Type B pancreatic cell (in vitro differentiated cells): ENCODE measurements at regions not wholly inside any gene's neighbourhood (a gene's known extent, or its start where the extent isn't known, plus 50 kb on each side); places are given as distances from the start of the nearest gene placed in this dataset.

Source experiments
- DNase-seq: peaks from one replicate; pipeline ENCODE4 v3.0.0; 2021; ENCODE audit warnings: mixed read lengths; ENCODE audit not compliant: unreplicated experiment; ENCODE audit errors: extremely low spot score
- H3K27ac Mint-ChIP-seq: 2 replicates; pipeline ENCODE4 v1.8.0; 2021; ENCODE audit warnings: mild to moderate bottlenecking, mixed read lengths
- H3K27me3 Mint-ChIP-seq: 2 replicates; pipeline ENCODE4 v1.8.0; 2021; ENCODE audit warnings: mixed read lengths
- H3K36me3 Mint-ChIP-seq: 2 replicates; pipeline ENCODE4 v1.8.0; 2021; ENCODE audit warnings: mixed read lengths
- H3K4me1 Mint-ChIP-seq: one replicate; pipeline ENCODE4 v1.8.0; 2021; ENCODE audit warnings: mixed read lengths; ENCODE audit not compliant: unreplicated experiment
- H3K4me3 Mint-ChIP-seq: 2 replicates; pipeline ENCODE4 v1.8.0; 2021; ENCODE audit warnings: mild to moderate bottlenecking, mixed read lengths
- H3K9me3 Mint-ChIP-seq: 2 replicates; pipeline ENCODE4 v1.8.0; 2021; ENCODE audit warnings: mixed read lengths
- TF ChIP-seq, protein P1 (sequence below): fragments of 200-600 bp; sonication (generic); conservative IDR thresholded peaks from 2 replicates; pipeline ENCODE4 v1.5.0; 2021; ENCODE audit warnings: antibody characterized with exemption, mild to moderate bottlenecking

DNA sequence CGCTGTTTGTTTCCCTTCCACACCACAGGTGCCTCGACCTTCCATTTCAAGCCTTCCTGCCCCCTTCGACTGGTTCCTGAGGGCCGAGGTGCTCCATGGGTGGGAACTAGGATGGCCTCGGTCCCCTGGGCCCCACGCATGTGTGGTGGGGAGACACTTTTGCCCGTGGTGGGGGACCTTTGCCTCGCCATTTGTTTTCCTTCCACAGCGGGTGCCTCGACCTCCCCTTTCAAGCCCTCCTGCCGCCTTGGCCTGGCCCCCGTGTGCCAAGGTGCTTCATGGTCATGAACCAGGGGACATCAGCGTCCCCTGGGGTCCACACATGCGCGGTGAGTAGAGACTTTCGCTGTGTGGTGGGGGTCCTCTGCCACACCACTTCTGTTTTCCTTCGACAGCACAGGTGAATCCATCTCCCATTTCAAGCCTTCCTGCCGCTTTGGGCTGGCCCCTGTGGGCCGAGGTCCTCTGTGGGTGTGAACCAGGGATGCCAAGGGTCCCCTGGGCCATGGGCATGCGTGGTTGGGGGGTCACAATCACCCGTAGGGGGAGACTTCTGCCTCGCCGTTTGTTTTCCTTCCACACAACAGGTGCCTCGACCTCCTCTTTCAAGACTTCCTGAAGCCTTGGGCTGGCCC, 364.4 kb downstream of the ALG10 start:
- no peaks in the 10 kb centered on the region for H3K36me3 Mint-ChIP-seq
- H3K4me3 Mint-ChIP-seq: no peak overlapping the region

DNA sequence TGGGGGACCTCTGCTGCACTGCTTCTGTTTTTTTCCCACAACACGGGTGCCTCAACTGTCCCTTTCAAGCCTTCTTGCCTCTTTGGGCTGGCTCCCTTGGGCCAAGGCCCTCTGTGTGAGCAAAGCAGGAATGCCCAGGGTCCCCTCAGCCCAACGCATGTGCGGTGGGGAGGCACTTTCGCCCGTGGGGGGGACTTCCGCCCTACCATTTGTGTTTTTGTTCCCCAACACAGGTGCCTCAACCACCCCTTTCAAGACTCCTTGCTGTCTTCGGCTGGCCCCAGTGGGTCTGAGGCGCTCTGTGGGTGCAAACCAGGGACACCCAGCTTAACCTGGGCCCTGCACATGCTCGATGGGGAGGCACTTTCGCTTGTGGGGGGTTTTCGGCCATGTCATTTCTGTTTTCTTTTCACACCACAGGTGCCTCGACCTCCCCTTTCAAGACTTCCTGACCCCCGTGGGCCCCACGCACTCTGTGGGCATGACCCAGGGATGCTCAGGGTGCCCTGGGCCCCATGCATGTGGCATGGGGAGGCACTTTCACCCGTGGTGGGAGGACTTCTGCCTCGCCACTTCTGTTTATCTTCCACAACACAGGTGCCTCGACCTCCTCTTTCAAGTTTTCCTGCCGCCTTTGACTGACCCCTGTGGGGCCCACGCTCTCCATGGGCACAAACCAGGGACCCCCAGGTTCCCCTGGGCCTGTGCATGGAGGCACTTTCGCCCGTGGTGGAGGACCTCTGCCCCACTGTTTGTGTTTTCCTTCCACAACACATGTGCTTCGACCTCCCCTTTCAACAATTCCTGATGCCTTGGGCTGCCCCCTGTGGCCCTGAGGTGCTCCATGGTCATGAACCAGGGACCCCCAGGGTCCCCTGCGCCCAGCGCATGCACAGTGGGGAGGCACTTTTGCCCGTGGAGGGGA, 365.7 kb downstream of the ALG10 start:
- Mint-ChIP-seq H3K4me3 (no peak overlapping the region), H3K9me3 (no peaks in the 10 kb centered on the region), H3K27me3 (no peaks in the 10 kb centered on the region), H3K27ac (no peak overlapping the region), H3K36me3 (no peaks in the 10 kb centered on the region), H3K4me1 (no peaks in the 10 kb centered on the region)
- DNase-seq: no peak
- TF ChIP-seq, protein P1, sequence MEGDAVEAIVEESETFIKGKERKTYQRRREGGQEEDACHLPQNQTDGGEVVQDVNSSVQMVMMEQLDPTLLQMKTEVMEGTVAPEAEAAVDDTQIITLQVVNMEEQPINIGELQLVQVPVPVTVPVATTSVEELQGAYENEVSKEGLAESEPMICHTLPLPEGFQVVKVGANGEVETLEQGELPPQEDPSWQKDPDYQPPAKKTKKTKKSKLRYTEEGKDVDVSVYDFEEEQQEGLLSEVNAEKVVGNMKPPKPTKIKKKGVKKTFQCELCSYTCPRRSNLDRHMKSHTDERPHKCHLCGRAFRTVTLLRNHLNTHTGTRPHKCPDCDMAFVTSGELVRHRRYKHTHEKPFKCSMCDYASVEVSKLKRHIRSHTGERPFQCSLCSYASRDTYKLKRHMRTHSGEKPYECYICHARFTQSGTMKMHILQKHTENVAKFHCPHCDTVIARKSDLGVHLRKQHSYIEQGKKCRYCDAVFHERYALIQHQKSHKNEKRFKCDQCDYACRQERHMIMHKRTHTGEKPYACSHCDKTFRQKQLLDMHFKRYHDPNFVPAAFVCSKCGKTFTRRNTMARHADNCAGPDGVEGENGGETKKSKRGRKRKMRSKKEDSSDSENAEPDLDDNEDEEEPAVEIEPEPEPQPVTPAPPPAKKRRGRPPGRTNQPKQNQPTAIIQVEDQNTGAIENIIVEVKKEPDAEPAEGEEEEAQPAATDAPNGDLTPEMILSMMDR: no peak

More for the DNA sequence above, 364.4 kb downstream of the ALG10 start:
- Mint-ChIP-seq H3K4me1 (no peaks in the 10 kb centered on the region), H3K9me3 (no peaks in the 10 kb centered on the region), H3K27ac (no peak overlapping the region), H3K27me3 (no peaks in the 10 kb centered on the region)
- no peak for DNase-seq
- TF ChIP-seq, protein P1: no peak

DNA sequence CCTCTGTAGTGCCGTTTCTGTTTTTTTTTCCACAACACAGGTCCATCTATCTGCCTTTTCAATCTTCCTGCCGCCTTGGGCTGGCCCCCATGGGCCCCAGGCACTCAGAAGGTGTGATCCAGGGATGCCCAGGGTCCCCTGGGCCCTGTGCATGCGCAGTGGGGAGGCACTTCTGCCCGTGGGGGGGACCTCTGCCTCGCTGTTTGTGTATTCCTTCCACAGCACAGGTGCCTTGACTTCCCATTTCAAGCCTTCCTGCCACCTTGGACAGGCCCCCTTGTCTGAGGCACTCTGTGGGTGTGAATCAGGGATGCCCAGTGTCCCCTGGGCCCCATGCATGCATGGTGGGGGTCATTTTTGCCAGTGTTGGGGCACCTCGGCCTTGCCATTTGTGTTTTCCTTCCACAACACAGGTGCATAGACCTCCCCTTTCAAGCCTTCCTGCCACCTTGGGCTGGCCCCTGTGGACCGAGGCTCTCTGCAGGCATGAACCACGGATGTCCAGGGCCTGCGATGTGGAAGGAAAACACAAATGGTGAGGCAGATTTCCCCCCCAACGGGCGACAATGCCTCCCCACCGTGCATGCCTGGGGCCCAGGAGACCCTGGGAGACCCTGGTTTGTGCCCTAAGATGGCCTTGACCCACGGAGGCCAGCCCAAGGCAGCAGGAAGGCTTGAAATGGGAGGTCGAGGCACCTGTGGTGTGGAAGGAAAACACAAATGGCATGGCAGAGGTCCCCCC, 366.5 kb downstream of the ALG10 start:
- Mint-ChIP-seq H3K27ac (no peak overlapping the region), H3K36me3 (no peaks in the 10 kb centered on the region), H3K4me3 (no peak overlapping the region), H3K9me3 (no peaks in the 10 kb centered on the region), H3K4me1 (no peaks in the 10 kb centered on the region), H3K27me3 (no peaks in the 10 kb centered on the region)
- no peak for DNase-seq
- TF ChIP-seq, protein P1: no peak

DNA sequence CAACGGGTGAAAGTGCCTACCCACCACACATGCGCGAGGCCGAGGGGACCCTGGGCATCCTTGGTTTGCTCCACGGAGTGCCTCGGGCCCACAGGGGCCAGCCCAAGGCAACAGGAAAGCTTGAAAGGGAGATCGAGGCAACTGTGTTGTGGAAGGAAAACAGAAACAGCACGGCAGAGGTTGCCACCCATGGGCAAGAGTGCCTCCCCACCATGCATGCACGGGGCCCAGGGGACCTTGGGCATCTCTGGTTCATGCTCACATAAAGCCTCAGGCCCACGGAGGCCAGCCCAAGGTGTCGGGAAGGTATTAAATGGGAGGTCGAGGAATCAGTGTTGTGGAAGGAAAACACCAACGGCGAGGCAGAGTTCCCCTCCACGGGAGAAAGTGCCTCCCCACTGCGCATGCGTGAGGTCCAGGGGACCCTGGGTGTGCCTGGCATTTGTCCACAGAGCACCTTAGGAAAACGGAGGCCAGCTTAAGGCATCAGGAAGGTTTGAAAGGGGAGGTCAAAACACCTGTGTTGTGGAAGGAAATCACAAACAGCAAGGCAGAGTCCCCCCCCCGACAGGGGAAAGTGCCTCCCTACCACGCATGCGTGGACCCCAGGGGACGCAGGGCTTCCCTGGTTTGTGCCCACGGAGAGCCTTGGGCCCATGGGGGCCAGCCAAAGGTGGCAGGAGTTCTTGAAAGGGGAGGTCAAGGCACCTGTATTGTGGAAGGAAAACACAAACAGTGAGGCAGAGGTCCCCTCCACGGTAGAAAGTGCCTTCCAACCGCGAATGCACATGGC, 367.3 kb downstream of the ALG10 start:
- Mint-ChIP-seq H3K36me3 (no peaks in the 10 kb centered on the region), H3K9me3 (no peaks in the 10 kb centered on the region), H3K27ac (no peak overlapping the region), H3K4me1 (no peaks in the 10 kb centered on the region), H3K4me3 (no peak overlapping the region), H3K27me3 (no peaks in the 10 kb centered on the region)
- TF ChIP-seq, protein P1: no peak
- no peak for DNase-seq
